Effector CD4-positive, alpha-beta T cell (primary cell): ENCODE measurements at regions not wholly inside any gene's neighbourhood (a gene's known extent, or its start where the extent isn't known, plus 50 kb on each side); places are given as distances from the start of the nearest gene placed in this dataset.

Experiments used
- DNase-seq: peaks from one replicate; pipeline ENCODE4 v3.0.0-alpha.2; 2020

GRCh38 chr21:38712071-38712470 is 93.7 kb upstream of the ETS2 start:
- no peak for DNase-seq

- DNase-seq, result no peak
Measured at GRCh38 chr21:38712664-38713063, 93.1 kb upstream of the ETS2 start.

GRCh38 chr21:38714039-38714817 is 91.5 kb upstream of the ETS2 start:
- DNase-seq, result no peak

- DNase-seq, result no peak
Measured at GRCh38 chr21:38714999-38715398, 90.7 kb upstream of the ETS2 start.

- no peak for DNase-seq
Measured at GRCh38 chr21:38716088-38716487, 89.6 kb upstream of the ETS2 start.

DNA sequence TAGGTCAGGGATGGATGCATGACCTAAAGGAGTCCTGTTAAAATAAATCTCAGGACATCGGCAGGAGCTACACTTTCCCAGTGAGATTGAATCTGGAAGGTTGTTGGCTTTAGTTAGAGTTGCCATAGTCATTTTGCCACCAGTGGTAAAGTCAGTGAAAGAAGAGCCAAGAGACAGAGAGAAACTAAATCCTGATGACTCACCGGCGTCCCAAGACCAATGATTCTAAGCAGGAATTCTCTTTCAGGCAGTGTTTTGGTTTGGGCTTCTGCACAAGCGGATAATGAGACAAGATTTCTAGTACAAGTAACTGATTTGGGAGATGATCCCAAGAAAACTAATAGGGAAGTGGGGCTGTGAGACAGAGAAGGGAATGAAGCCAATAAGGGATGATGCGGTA is 88.8 kb upstream of the ETS2 start:
- no peak for DNase-seq

DNA sequence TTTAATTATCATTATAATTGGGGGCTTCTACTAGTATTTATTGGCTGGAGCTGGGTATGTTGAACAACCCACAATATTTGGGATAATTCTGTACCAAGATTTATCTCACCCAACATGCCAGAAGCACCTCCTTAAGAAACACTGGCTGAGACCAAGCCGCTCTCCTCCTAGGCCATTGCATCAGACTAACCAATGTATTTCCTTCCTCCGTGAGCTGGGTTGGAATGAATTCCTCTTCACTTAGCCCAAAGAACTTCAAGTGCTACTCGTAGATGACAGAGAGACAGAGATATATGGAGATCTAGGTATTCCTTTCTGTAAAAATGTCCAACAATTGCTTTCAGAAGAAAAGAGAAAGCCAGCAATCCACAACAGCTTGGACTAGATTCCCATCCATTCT is 87.2 kb upstream of the ETS2 start:
- DNase-seq, result no peak

GRCh38 chr21:38720074-38720473 is 85.7 kb upstream of the ETS2 start:
- no peak for DNase-seq

- DNase-seq, result no peak
Measured at GRCh38 chr21:38721055-38721454, 84.7 kb upstream of the ETS2 start.

DNA sequence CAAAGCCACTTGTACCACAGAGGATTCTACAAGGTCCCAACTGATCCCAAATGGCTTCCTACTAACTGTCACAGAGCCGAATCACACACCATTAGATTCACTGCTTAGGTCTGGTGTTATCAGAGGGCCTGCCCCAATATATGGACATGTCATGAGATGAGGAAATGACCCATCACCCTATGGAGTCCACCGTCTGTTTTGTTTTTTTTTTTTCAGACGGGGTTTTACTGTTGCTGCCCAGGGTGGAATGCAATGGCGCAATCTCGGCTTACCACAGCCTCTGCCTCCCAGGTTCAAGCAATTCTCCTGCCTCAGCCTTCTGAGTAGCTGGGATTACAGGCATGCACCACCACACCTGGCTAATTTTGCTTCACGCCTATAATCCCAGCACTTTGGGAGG is 83.8 kb upstream of the ETS2 start:
- no peak for DNase-seq

DNA sequence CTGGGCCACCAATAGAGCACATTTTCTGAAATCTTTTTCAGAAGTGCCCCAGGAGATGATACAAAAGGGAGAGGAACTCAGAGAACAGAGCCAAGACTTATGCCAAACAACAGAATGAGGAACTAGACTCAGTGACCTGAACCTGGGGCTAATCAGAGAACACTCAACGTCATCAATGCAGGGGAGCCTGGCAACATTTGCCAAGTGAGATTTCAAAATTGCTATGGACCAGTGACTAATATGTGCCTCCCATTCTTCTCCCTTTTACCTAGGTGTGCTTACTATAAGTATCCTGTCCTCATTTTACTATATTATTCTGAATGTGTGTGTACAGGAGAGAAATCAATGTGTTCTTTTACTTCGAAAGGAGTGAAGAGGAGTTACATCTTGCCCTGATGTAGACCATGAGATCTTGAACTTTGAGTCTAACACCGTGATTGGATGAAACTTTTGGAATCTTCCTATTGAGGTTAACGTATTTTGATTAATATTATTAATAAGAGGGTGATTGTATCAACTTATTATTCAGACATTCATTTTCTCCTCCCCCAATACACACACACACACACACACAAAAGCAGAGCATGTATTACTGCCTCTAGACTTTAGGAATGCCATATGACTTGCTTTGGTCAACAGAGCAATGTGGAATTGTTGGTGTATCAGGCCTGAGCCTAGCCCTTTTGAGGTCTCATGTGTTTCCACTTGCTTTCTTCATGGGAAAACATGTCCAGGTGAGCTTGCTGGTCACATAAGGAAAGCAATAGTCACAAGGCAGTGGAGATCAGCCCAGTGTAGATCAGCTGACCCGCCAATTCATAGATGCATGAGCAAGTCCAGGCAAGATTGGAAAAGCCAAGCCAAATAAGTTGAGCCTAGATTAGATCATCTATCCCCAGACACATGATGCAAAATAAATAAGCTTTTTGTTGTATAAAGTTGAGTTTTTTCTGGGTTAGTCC is 80.3 kb upstream of the ETS2 start:
- DNase-seq, result no peak

- no peak for DNase-seq
Measured at GRCh38 chr21:38726482-38726881, 79.2 kb upstream of the ETS2 start.

DNA sequence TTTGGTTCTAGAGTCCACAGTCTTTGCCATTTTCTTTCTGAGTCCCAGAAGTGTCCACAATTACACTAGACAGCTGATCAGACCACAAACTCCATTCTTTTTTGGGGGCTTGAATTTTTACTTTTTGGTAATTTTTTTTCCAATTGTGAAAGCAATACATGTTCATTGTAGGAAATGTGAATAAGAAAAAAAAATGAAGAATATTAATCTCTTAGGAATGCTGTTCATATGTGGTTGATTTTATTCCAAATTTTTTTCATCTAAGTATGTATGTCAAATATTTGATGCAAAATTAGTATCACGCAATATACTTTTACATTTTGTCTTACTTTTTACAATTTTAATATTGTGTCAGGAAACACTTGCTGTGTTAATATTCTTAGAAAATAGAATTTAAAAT is 76.4 kb upstream of the ETS2 start:
- DNase-seq, result no peak

- DNase-seq, result no peak
Measured at GRCh38 chr21:38729754-38730379, 75.9 kb upstream of the ETS2 start.

DNA sequence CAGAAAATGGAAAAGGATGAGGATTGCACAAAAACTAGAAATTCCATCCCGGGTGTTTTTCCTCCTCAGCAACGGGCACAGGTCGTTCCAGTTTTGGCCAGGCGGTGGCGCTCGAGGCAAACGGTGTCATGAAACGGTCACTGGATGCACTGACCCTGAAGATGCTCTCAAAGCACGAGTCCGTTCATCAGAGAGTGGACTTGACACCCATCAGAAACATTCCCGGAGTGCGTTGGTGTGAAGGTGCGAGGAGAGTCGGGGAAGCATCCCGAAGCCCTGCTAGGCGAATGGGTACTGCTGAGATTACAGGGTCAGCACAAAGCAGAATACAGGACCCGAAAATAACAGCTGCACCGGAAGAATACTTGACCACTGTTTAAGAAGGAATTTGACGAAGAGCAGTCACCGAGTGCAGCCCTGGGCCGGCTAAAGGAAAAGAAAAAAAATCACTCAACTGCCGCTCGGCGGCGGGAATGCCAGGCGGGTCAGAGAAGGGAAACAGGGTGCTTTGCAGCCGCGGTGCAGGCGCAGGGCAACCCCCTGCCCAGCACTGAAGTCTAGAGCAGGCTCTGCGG is 71.7 kb upstream of the ETS2 start:
- peak; percentile 66 for DNase-seq

GRCh38 chr21:38734646-38735365 is 70.9 kb upstream of the ETS2 start:
- no peak for DNase-seq

- no peak for DNase-seq
Measured at GRCh38 chr21:38735626-38736206, 70.0 kb upstream of the ETS2 start.

DNA sequence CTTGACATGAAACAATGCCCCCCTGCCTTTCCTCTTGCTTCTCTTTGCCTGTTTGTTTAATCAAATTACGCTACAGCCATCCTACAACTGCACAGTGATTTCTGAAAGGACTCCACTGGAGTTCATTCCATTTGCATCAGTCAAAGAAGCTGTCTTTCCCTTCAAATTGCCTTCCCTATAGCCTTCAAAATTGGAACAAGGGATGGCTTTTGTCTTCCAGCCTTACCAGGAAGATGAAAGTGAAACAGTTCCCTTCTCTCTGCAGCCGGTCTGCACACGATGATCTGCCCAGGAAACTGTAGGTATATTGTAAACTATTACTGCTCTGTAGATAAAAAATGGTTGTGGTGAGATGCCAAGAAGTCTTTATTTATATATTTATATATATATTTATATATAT is 65.6 kb upstream of the ETS2 start:
- no peak for DNase-seq

DNA sequence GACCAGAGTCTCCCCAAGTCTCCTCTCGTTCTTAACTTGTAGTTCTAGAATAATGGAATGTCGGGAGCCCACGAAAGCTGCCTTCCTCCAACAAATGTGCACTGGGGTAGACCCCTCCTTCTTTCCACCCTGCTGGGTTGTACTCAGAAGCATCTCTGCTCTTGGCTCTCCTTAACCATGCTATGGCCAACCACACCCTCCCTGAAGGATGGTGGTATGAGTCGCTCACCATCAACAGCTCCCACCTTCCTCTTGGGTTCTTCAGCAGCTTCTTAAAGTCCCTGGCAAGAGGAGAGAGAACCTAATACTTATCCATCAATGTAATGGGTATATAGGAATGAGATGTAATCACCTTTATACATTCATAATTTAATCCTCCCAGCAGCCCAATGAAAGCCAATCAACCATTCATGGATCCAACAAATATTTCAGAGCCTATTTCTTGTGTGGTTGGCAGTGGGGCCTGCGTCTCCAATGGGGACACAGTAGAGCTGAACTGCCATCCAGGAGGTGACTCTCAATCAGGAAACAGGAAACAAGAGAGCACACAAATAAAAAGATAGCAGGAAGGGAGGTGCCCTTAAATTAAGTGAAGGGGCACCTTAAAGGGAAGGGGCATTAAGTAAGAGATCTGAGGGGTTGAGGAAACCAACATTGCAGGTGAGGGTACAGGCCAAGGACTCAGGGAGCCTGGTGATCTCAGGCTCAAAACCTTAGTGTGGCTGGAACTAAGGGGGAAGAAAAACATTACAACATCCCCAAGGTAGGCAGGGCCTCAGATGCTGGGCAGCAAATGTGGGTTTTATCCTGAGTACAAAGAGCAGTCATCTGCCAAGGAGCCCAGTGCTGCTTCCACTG is 64.4 kb upstream of the ETS2 start:
- no peak for DNase-seq

- DNase-seq, result no peak
Measured at GRCh38 chr21:38741950-38742256, 63.8 kb upstream of the ETS2 start.

- no peak for DNase-seq
Measured at GRCh38 chr21:38742580-38743260, 63.0 kb upstream of the ETS2 start.
